ENCODE measurements at regions not wholly inside any gene's neighbourhood (a gene's known extent, or its start where the extent isn't known, plus 50 kb on each side); places are given as distances from the start of the nearest gene placed in this dataset.
"Not testable (repeated sequence)": the region's sequence is repeated elsewhere in the genome, so short reads cannot be mapped to it uniquely, and the experiment has no call there.

GRCh38 chr1:143863901-143864520, 107.8 kb downstream of the FAM72C start:
- DNase-seq; H3K4me3 ChIP-seq (ENCODE audit: low read depth, low read length); in situ Hi-C loops (cut with HindIII; ENCODE audit: low pct_ligation_motif_present, low sequenced_read_pairs): not testable (repeated sequence)

DNA sequence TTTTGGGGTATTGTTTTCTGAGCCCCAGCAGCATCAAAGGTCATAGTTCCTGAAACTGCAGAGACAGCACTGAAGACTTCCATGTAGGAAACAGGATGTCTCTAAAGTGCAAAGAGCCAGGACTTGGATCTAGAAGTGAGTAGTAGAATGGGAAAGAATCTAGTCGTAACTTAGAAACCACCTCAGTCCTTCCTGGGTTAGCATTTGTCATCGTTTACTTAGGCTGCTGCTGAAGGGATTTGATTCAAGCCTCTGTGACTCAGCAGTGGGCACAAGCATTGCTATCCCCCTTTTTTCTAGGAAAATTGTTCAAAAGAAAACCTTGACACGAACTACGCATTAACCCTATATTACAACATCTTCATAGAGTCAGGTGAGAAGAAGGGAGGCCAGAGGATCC, 109.1 kb downstream of the FAM72C start:
- DNase-seq; in situ Hi-C loops (cut with HindIII; ENCODE audit: low pct_ligation_motif_present, low sequenced_read_pairs): not testable (repeated sequence)

More at GRCh38 chr1:143863901-143864520, 107.8 kb downstream of the FAM72C start:
- H3K27me3 ChIP-seq (replicated peaks); H3K36me3 ChIP-seq (replicated peaks); H3K27ac ChIP-seq: not testable (repeated sequence)

DNA sequence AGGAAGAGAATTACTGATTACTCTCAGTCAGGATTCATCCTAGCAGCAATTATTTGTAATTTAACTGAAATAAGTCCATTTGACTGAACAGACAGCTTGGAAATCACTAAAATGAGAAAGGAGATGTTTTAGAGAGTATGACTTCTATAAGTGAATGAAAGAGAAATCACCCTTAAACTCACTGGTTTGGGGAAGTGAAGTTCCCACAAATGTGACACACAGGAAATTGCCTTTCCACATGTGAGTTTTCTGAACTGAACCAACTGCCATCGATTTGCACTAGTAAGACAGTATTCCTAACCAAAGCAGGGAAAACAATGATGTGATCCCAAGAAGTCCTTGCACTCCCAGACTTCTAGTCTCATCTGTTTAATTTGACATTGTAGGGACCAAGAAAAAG, 110.5 kb downstream of the FAM72C start:
- H3K4me3 ChIP-seq (ENCODE audit: low read depth, low read length); H3K36me3 ChIP-seq (replicated peaks); DNase-seq; in situ Hi-C loops (cut with HindIII; ENCODE audit: low pct_ligation_motif_present, low sequenced_read_pairs); H3K27ac ChIP-seq; H3K27me3 ChIP-seq (replicated peaks): not testable (repeated sequence)

More for the DNA sequence above, 109.1 kb downstream of the FAM72C start:
- not testable (repeated sequence) for H3K27ac ChIP-seq; H3K4me3 ChIP-seq (ENCODE audit: low read depth, low read length); H3K27me3 ChIP-seq (replicated peaks); H3K36me3 ChIP-seq (replicated peaks)

DNA sequence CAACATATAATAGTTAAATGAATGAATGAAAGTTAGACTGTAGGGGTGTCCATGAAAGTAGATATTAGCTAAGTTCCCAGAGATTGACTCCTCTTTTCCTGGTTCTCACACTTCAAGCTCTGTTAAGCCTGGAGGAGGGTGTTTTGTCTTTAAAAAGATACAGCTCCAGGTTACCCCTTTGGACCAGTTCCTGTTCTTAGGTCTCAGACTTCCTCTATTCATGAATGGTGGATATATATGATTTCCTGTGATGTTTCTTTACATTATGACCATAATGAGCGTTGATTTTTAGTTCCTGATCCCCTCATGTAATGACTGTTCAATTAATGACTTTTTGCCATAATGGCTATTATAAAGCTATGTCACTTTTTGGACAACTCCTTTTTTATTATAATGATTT, 115.9 kb downstream of the FAM72C start:
- H3K27me3 ChIP-seq (replicated peaks); H3K4me3 ChIP-seq (ENCODE audit: low read depth, low read length); H3K36me3 ChIP-seq (replicated peaks); in situ Hi-C loops (cut with HindIII; ENCODE audit: low pct_ligation_motif_present, low sequenced_read_pairs); DNase-seq; H3K27ac ChIP-seq: not testable (repeated sequence)

DNA sequence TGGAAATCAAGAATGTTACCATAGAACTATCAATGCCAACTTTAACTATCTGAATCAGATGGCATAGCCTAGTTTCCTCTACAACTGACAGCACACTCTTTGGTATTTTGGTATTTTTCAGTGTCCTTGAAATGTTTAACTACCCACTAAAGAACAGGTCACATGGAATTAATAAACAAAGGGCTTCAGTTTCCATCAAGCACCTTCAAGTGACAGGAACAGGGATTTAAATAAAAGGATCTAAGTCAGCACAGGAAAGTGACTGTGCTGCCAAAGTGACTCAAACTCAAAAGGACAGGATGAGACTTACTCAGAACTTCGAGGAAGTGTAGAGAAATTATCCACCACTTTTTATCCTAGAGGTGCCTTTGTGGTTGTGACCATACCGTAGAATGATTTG, 117.7 kb downstream of the FAM72C start:
- H3K4me3 ChIP-seq (ENCODE audit: low read depth, low read length); DNase-seq; H3K27ac ChIP-seq; H3K27me3 ChIP-seq (replicated peaks); H3K36me3 ChIP-seq (replicated peaks); in situ Hi-C loops (cut with HindIII; ENCODE audit: low pct_ligation_motif_present, low sequenced_read_pairs): not testable (repeated sequence)

DNA sequence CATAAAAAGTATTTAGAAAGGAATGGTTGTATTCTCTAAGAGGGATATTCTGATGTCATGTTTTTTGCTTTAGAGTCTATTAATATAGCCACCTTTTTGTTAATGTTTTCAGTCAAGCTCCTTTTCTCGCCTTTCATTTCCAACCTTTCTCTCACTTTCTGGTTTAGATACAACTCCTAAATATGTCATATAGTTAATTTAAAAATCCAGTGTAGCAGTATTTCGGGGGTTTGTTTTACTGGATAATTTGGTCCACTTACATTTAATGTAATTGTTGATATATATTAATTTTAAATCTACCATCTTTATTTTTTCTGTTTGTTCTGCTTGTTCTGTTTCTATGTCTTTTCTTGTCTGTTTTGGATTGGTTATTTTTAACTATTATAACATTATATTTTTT, 121.1 kb downstream of the FAM72C start:
- H3K27ac ChIP-seq; H3K4me3 ChIP-seq (ENCODE audit: low read depth, low read length); H3K27me3 ChIP-seq (replicated peaks); H3K36me3 ChIP-seq (replicated peaks); in situ Hi-C loops (cut with HindIII; ENCODE audit: low pct_ligation_motif_present, low sequenced_read_pairs); DNase-seq: not testable (repeated sequence)

GRCh38 chr1:143848859-143849258, 122.9 kb downstream of the FAM72C start:
- H3K27ac ChIP-seq; DNase-seq; in situ Hi-C loops (cut with HindIII; ENCODE audit: low pct_ligation_motif_present, low sequenced_read_pairs); H3K36me3 ChIP-seq (replicated peaks); H3K4me3 ChIP-seq (ENCODE audit: low read depth, low read length); H3K27me3 ChIP-seq (replicated peaks): not testable (repeated sequence)

- H3K36me3 ChIP-seq (replicated peaks); H3K4me3 ChIP-seq (ENCODE audit: low read depth, low read length); DNase-seq; H3K27me3 ChIP-seq (replicated peaks); in situ Hi-C loops (cut with HindIII; ENCODE audit: low pct_ligation_motif_present, low sequenced_read_pairs); H3K27ac ChIP-seq: not testable (repeated sequence)
Measured at GRCh38 chr1:143845193-143845592, 126.6 kb downstream of the FAM72C start.

- H3K27me3 ChIP-seq (replicated peaks); H3K4me3 ChIP-seq (ENCODE audit: low read depth, low read length); in situ Hi-C loops (cut with HindIII; ENCODE audit: low pct_ligation_motif_present, low sequenced_read_pairs); H3K36me3 ChIP-seq (replicated peaks); H3K27ac ChIP-seq; DNase-seq: not testable (repeated sequence)
Measured at GRCh38 chr1:143842058-143842457, 129.7 kb downstream of the FAM72C start.

GRCh38 chr1:143839182-143839581, 132.6 kb downstream of the FAM72C start:
- H3K27ac ChIP-seq; H3K36me3 ChIP-seq (replicated peaks); in situ Hi-C loops (cut with HindIII; ENCODE audit: low pct_ligation_motif_present, low sequenced_read_pairs); H3K27me3 ChIP-seq (replicated peaks); DNase-seq; H3K4me3 ChIP-seq (ENCODE audit: low read depth, low read length): not testable (repeated sequence)

- H3K27ac ChIP-seq; in situ Hi-C loops (cut with HindIII; ENCODE audit: low pct_ligation_motif_present, low sequenced_read_pairs); H3K36me3 ChIP-seq (replicated peaks); H3K27me3 ChIP-seq (replicated peaks); H3K4me3 ChIP-seq (ENCODE audit: low read depth, low read length); DNase-seq: not testable (repeated sequence)
Measured at GRCh38 chr1:143838598-143838929, 133.2 kb downstream of the FAM72C start.

DNA sequence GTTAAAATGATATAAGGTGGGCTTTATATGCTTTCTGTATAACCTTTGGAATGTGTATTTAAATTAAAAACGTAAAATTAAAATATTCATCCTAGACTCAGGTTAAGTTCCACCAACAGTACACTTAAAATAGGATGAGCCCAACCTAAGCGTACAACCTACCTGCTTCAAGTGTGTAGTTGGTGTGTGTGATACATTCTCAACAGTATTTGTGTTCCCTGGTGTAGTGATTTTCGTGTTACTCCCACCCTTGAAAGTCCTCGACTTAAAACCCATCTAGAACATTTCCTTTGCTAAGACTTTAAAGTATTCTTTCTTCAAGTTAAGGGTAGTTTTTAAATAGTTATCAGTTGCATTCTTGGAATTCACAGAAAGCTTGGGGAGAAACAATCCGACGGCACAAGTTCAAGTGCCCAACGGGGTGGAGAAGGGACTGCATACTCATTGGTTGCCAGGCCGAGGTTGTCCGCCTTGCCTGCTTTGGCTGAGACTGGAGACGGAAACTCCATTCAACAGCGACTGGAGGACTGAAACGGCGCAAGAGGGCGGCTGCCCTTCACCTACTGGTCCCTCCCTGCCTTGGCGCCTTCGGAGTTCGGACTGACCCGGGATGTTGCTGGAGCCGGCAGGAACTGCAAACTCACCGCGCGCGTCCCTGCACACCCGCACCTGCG, 133.7 kb downstream of the FAM72C start:
- in situ Hi-C loops (cut with HindIII; ENCODE audit: low pct_ligation_motif_present, low sequenced_read_pairs); H3K27me3 ChIP-seq (replicated peaks); H3K27ac ChIP-seq; H3K4me3 ChIP-seq (ENCODE audit: low read depth, low read length); DNase-seq; H3K36me3 ChIP-seq (replicated peaks): not testable (repeated sequence)

DNA sequence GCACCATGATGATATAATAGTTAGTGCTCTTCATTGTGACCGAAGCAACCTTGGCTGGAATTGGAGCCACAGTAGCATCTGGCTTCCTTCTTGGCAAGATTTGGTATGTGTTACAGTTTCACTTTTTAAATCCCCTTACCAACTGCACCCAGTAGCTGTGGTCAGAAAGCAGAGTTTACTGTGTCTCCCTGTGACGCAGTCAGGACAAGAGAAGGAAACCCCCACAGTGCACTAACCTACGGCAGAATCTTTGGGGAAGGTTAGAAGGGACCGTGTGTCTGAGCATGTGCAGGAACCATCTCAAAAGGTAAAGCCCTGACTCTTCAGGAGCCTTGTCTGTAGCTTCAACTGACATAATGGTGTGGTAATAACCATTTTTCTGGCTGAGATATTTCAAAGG, 138.4 kb downstream of the FAM72C start:
- DNase-seq; H3K4me3 ChIP-seq (ENCODE audit: low read depth, low read length); in situ Hi-C loops (cut with HindIII; ENCODE audit: low pct_ligation_motif_present, low sequenced_read_pairs); H3K27me3 ChIP-seq (replicated peaks); H3K27ac ChIP-seq; H3K36me3 ChIP-seq (replicated peaks): not testable (repeated sequence)

DNA sequence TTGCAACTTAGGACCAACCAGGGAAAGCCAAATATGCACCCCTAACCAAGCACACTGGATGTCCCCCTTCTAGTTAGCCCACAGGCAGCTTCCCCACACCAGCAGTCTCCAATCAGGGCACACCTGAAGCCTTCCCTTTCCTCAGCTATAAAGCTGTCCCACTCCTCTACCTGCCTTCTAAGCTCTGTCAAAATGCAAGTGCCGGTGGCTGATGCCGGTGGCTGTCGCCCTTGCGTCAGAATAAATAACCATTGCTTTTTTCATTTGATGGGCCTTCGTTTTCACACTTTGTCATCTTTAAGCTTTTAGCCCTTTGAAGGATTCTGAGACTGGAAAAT, 139.4 kb downstream of the FAM72C start:
- H3K27ac ChIP-seq; DNase-seq; H3K27me3 ChIP-seq (replicated peaks); H3K4me3 ChIP-seq (ENCODE audit: low read depth, low read length); H3K36me3 ChIP-seq (replicated peaks); in situ Hi-C loops (cut with HindIII; ENCODE audit: low pct_ligation_motif_present, low sequenced_read_pairs): not testable (repeated sequence)
